ENCODE measurements at regions not wholly inside any gene's neighbourhood (a gene's known extent, or its start where the extent isn't known, plus 50 kb on each side); places are given as distances from the start of the nearest gene placed in this dataset.

- TF ChIP-seq FOXM1 (IDR thresholded peaks at IDR 0.05; ENCODE audit: borderline replicate concordance, low read depth) (no peak), EGR1 (IDR thresholded peaks at IDR 0.05) (no peak), MAX (IDR thresholded peaks at IDR 0.05) (no peak), EP300 (IDR thresholded peaks at IDR 0.05; ENCODE audit: borderline replicate concordance) (no peak), TEAD4 (IDR thresholded peaks at IDR 0.05) (no peak), NFIC (IDR thresholded peaks at IDR 0.05) (no peak), TAF1 (IDR thresholded peaks at IDR 0.05; ENCODE audit: low read depth) (no peak)
Measured at GRCh38 chr1:59107916-59108315, 189.0 kb upstream of the FGGY start.

Measured in Ishikawa (cell line).